ENCODE measurements at regions not wholly inside any gene's neighbourhood (a gene's known extent, or its start where the extent isn't known, plus 50 kb on each side); places are given as distances from the start of the nearest gene placed in this dataset.

DNA sequence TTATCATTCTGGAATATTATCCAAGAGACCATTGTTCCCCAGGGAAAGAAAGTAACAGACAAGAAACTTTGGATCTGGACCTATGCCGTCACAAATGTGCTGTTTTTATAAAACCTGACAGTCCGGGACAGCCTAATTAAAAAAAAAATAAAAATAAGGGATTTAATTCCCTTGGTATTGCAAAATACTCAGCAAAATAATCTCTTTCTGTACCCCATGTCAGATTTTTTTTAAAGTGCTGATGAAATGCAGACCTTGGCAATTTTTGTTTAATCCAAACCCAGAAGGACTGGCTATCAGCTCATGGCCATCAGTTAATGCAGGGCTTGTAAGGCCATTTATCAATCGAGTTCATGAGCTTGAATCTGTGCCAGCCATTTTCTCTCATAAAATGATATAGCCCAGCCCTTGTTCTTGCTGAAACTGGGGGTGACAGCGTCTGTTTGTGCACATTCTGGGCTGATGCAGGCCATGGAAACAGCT, 162.7 kb upstream of the S1PR3 start:
- WGBS = 52% methylated on average over 4 of the region's 4 CpGs

DNA sequence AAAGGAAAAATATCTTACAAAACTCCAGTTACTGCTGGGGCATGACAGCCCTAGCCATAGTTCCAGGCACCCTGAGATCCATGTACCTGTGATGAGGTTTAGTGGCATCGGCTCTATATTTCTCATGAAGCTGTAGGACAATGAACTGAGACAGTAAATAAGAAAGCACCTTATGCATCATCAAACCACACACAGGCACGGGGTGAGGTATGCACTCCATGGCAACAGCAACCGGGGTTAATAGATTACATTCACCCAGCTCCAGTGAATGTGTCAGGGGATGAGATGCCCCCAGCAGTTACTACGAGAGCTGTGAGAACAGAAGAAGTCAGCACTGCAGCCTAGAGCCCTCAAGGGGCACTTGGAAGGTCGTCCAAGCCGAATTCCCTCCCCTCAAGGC, 162.0 kb upstream of the S1PR3 start:
- peaks cover 5 to 27% (median 16%) of the 10 kb centered on the region in 4 donors for H3K4me1 ChIP-seq
- peak; percentile 82 for DNase-seq (ENCODE audit: extremely low spot score)
- no peak overlapping the region for H3K27ac ChIP-seq (replicated peaks in 1 of 4)
- no peaks in the 10 kb centered on the region for H3K9me3 ChIP-seq
- H3K4me3 ChIP-seq = no peak overlapping the region
- no peaks in the 10 kb centered on the region for H3K36me3 ChIP-seq
- 85% methylated on average over 4 of the region's 6 CpGs for WGBS
- intact Hi-C loops (cut with DNase I) = no loop called here
- no peaks in the 10 kb centered on the region for H3K27me3 ChIP-seq
- TF ChIP-seq EP300 (IDR thresholded peaks at IDR 0.05) (no peak), POLR2AphosphoS5 (IDR thresholded peaks at IDR 0.05) (no peak)

More for the DNA sequence above, 162.7 kb upstream of the S1PR3 start:
- H3K36me3 ChIP-seq = no peaks in the 10 kb centered on the region
- H3K27me3 ChIP-seq = no peaks in the 10 kb centered on the region
- intact Hi-C loops (cut with DNase I) = no loop called here
- H3K4me1 ChIP-seq = peaks cover 5 to 27% (median 16%) of the 10 kb centered on the region in 4 donors
- TF ChIP-seq EP300 (IDR thresholded peaks at IDR 0.05) = no peak
- no peak overlapping the region for H3K4me3 ChIP-seq
- DNase-seq (ENCODE audit: extremely low spot score) = peak; percentile 70
- H3K27ac ChIP-seq (replicated peaks in 1 of 4) = peak overlapping the region in 3 of 4 donors; percentile 22 to 42 (median 32)
- no peaks in the 10 kb centered on the region for H3K9me3 ChIP-seq

DNA sequence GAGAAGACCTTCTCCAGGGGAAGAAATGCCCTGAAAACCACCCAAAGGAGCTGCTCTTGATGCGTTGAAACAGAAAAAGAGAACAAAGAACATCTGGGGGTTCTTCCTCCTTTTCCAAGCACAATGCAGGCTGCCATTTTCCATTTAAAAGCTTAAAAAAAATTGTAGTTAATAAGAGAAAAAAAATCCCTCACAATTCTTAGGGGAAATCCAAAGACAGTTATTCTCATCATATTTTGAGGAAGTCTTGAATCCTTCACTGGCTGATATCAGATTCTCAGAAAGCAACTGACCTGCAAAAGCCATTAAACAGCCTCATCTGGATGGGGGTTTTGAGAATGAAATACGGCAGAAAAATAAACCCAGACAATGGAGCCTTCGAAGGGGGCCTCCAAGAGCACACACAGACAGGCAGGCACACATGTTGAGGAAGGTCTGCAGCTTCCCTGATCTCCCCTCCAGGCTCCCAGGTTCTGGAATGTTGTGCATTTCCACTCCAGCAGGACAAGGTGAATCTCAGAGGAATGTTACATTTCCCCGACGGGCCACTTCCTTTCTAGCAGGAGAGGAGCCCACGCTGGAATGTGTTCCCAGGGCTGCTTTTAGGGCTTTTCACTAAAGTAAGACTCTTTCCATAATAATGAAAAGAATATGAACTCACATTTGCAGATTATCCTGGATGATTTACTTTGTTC, 159.4 kb upstream of the S1PR3 start:
- 62% methylated on average over 6 of the region's 6 CpGs for WGBS

DNA sequence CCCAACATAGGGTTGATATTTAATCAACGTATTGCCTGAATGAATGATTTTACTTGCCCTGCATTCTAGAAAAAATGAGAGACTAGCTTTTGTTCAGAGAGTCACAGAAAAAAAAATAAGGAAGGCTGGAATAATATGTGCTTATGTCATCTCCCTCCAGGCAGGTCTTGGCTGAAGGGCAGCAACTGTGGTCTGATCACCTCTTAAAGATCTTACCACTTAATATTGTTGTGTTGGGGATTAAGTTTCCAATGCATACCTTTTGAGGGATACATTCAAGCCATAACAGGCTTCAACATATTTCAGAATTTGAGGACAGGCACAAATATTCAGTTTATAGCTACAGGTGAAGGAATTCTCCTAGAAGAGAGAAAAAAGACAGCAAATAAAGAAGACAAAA, 157.3 kb upstream of the S1PR3 start:
- TF ChIP-seq POLR2A (IDR thresholded peaks at IDR 0.05; ENCODE audit: low read depth) (no peak), EP300 (IDR thresholded peaks at IDR 0.05) (no peak), POLR2AphosphoS5 (IDR thresholded peaks at IDR 0.05) (no peak)
- TF ChIP-seq, protein P1, sequence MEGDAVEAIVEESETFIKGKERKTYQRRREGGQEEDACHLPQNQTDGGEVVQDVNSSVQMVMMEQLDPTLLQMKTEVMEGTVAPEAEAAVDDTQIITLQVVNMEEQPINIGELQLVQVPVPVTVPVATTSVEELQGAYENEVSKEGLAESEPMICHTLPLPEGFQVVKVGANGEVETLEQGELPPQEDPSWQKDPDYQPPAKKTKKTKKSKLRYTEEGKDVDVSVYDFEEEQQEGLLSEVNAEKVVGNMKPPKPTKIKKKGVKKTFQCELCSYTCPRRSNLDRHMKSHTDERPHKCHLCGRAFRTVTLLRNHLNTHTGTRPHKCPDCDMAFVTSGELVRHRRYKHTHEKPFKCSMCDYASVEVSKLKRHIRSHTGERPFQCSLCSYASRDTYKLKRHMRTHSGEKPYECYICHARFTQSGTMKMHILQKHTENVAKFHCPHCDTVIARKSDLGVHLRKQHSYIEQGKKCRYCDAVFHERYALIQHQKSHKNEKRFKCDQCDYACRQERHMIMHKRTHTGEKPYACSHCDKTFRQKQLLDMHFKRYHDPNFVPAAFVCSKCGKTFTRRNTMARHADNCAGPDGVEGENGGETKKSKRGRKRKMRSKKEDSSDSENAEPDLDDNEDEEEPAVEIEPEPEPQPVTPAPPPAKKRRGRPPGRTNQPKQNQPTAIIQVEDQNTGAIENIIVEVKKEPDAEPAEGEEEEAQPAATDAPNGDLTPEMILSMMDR (IDR thresholded peaks at IDR 0.05) = no peak
- Histone ChIP-seq H3K27me3 (no peaks in the 10 kb centered on the region), H3K9me3 (no peaks in the 10 kb centered on the region), H3K27ac (replicated peaks in 1 of 4) (no peak overlapping the region), H3K4me3 (no peak overlapping the region), H3K36me3 (no peaks in the 10 kb centered on the region), H3K4me1 (peaks cover 0 to 18% (median 14%) of the 10 kb centered on the region in 4 donors)
- intact Hi-C loops (cut with DNase I) = no loop called here
- DNase-seq (ENCODE audit: extremely low spot score) = no peak
- WGBS = 81% methylated on average over 1 of the region's 1 CpG

More for the DNA sequence above, 159.4 kb upstream of the S1PR3 start:
- Histone ChIP-seq H3K27ac (replicated peaks in 1 of 4) (no peak overlapping the region), H3K9me3 (no peaks in the 10 kb centered on the region), H3K27me3 (no peaks in the 10 kb centered on the region), H3K4me1 (peaks cover 5 to 33% (median 29%) of the 10 kb centered on the region in 4 donors), H3K4me3 (no peak overlapping the region), H3K36me3 (no peaks in the 10 kb centered on the region)
- TF ChIP-seq POLR2A (IDR thresholded peaks at IDR 0.05; ENCODE audit: low read depth) (no peak), POLR2AphosphoS5 (IDR thresholded peaks at IDR 0.05) (no peak), EP300 (IDR thresholded peaks at IDR 0.05) (no peak)
- TF ChIP-seq, protein P1 (IDR thresholded peaks at IDR 0.05) = no peak
- no peak for DNase-seq (ENCODE audit: extremely low spot score)
- intact Hi-C loops (cut with DNase I) = no loop called here

DNA sequence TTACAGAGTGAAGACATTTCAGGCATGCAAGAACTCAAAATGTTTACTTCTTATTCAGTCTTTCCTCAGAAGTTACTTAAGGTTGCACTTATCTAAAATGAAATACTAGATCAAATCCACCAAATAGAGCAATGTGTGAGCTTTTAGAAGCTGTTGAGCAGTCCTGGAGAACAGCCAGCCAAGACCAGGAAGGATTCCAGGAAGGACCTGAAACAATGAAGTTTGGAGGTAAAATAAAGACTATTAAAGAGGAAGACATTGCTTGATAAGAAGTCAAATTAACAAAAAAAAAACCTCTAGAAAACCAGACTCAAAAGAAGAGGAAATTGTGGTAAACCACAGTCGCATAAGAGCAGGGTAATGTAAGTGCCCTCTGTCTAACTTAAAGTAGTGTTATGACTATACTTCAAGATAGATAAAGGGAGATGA, 156.2 kb upstream of the S1PR3 start:
- no peak overlapping the region for H3K4me3 ChIP-seq
- WGBS = 60% methylated on average over 1 of the region's 1 CpG
- no peaks in the 10 kb centered on the region for H3K9me3 ChIP-seq
- peaks cover 0 to 16% (median 9%) of the 10 kb centered on the region in 4 donors for H3K4me1 ChIP-seq
- TF ChIP-seq EP300 (IDR thresholded peaks at IDR 0.05) (no peak), POLR2AphosphoS5 (IDR thresholded peaks at IDR 0.05) (no peak), POLR2A (IDR thresholded peaks at IDR 0.05; ENCODE audit: low read depth) (no peak)
- TF ChIP-seq, protein P1 (IDR thresholded peaks at IDR 0.05) = no peak
- H3K27ac ChIP-seq (replicated peaks in 1 of 4) = no peak overlapping the region
- no peak for DNase-seq (ENCODE audit: extremely low spot score)
- intact Hi-C loops (cut with DNase I) = no loop called here
- no peaks in the 10 kb centered on the region for H3K27me3 ChIP-seq
- no peaks in the 10 kb centered on the region for H3K36me3 ChIP-seq
